ENCODE measurements at regions not wholly inside any gene's neighbourhood (a gene's known extent, or its start where the extent isn't known, plus 50 kb on each side); places are given as distances from the start of the nearest gene placed in this dataset.
A peak's percentile ranks its signal among the peaks of the same experiment; 100 is the strongest.
"Not testable (repeated sequence)": the region's sequence is repeated elsewhere in the genome, so short reads cannot be mapped to it uniquely, and the experiment has no call there.

- FAIRE-seq (no peak), DNase-seq (ENCODE audit: low spot score) (no peak)
Measured at GRCh38 chr4:137956256-137956655, 285.9 kb downstream of the SLC7A11 start.

GRCh38 chr4:137955595-137955994 is 286.6 kb downstream of the SLC7A11 start:
- FAIRE-seq (no peak), DNase-seq (ENCODE audit: low spot score) (no peak)

- FAIRE-seq = no peak
- no peak for DNase-seq (ENCODE audit: low spot score)
Measured at GRCh38 chr4:137952116-137952515, 290.0 kb downstream of the SLC7A11 start.

- FAIRE-seq (no peak), DNase-seq (ENCODE audit: low spot score) (no peak)
Measured at GRCh38 chr4:137950286-137950685, 291.9 kb downstream of the SLC7A11 start.

- DNase-seq (ENCODE audit: low spot score) = no peak
- no peak for FAIRE-seq
Measured at GRCh38 chr4:137949746-137950145, 292.4 kb downstream of the SLC7A11 start.

- no peak for DNase-seq (ENCODE audit: low spot score)
- no peak for FAIRE-seq
Measured at GRCh38 chr4:137946453-137947174, 295.5 kb downstream of the SLC7A11 start.

GRCh38 chr4:137942815-137943214 is 299.3 kb downstream of the SLC7A11 start:
- not testable (repeated sequence) for FAIRE-seq; DNase-seq (ENCODE audit: low spot score)

- not testable (repeated sequence) for DNase-seq (ENCODE audit: low spot score); FAIRE-seq
Measured at GRCh38 chr4:137942015-137942515, 300.1 kb downstream of the SLC7A11 start.

- DNase-seq (ENCODE audit: low spot score) = no peak
- FAIRE-seq = no peak
Measured at GRCh38 chr4:137934911-137935310, 307.2 kb downstream of the SLC7A11 start.

- FAIRE-seq (no peak), DNase-seq (ENCODE audit: low spot score) (no peak)
Measured at GRCh38 chr4:137934046-137934445, 308.1 kb downstream of the SLC7A11 start.

GRCh38 chr4:137927972-137928371 is 314.2 kb downstream of the SLC7A11 start:
- no peak for DNase-seq (ENCODE audit: low spot score)
- no peak for FAIRE-seq

- DNase-seq (ENCODE audit: low spot score) = no peak
- FAIRE-seq = no peak
Measured at GRCh38 chr4:137923494-137923893, 318.7 kb downstream of the SLC7A11 start.

- FAIRE-seq (no peak), DNase-seq (ENCODE audit: low spot score) (no peak)
Measured at GRCh38 chr4:137922721-137923120, 319.4 kb downstream of the SLC7A11 start.

- no peak for FAIRE-seq
- DNase-seq (ENCODE audit: low spot score) = peak; percentile 4
Measured at GRCh38 chr4:137909529-137910309, 332.4 kb downstream of the SLC7A11 start.

- FAIRE-seq (no peak), DNase-seq (ENCODE audit: low spot score) (no peak)
Measured at GRCh38 chr4:137905930-137906329, 336.2 kb downstream of the SLC7A11 start.

GRCh38 chr4:137901114-137901513 is 341.0 kb downstream of the SLC7A11 start:
- FAIRE-seq = no peak

GRCh38 chr4:137896221-137896737 is 345.9 kb downstream of the SLC7A11 start:
- FAIRE-seq (no peak), DNase-seq (ENCODE audit: low spot score) (no peak)

More at GRCh38 chr4:137901114-137901513, 341.0 kb downstream of the SLC7A11 start:
- no peak for DNase-seq (ENCODE audit: low spot score)

GRCh38 chr4:137895515-137895914 is 346.6 kb downstream of the SLC7A11 start:
- FAIRE-seq; DNase-seq (ENCODE audit: low spot score): not testable (repeated sequence)

GRCh38 chr4:137892134-137892533 is 350.0 kb downstream of the SLC7A11 start:
- FAIRE-seq = no peak
- no peak for DNase-seq (ENCODE audit: low spot score)

- DNase-seq (ENCODE audit: low spot score) (no peak), FAIRE-seq (no peak)
Measured at GRCh38 chr4:137890812-137891211, 351.3 kb downstream of the SLC7A11 start.

- no peak for DNase-seq (ENCODE audit: low spot score)
- FAIRE-seq = no peak
Measured at GRCh38 chr4:137881641-137882040, 349.3 kb upstream of the PCDH18 start.

GRCh38 chr4:137868067-137868466 is 335.8 kb upstream of the PCDH18 start:
- not testable (repeated sequence) for FAIRE-seq; DNase-seq (ENCODE audit: low spot score)

Measured in urothelium cell line (cell line).